ENCODE measurements at regions not wholly inside any gene's neighbourhood (a gene's known extent, or its start where the extent isn't known, plus 50 kb on each side); places are given as distances from the start of the nearest gene placed in this dataset.
"Not testable (repeated sequence)": the region's sequence is repeated elsewhere in the genome, so short reads cannot be mapped to it uniquely, and the experiment has no call there.

DNA sequence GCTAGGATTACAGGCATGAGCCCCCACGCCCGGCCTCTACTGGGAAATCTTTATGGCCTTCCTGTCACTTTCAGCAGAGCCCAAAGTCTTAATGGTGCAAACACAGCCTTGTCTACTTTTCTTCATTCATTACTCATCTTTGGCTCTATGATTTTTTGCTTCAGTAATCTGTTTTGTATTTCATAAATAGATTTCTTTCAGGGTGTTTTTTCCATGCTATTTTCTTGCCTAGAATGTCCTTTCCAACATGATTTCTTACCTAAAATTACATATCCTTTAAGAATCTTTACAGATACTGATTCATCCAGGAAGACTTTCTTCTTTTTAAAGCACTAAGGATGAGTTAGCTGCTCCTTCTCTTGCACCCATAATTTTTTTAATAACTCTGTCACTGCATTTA lies 213.0 kb downstream of the TAF11L14 start:
- ATAC-seq (ENCODE audit: low read depth in 2 of 2) (no peak), DNase-seq (no peak)
- H3K36me3 ChIP-seq (ENCODE audit: control insufficient read depth, insufficient read depth, low read length), result no peaks in the 10 kb centered on the region
- no peak overlapping the region for H3K27ac Mint-ChIP-seq
- H3K27me3 Mint-ChIP-seq, result no peaks in the 10 kb centered on the region
- H3K4me1 Mint-ChIP-seq, result no peaks in the 10 kb centered on the region
- H3K4me3 Mint-ChIP-seq, result no peak overlapping the region
- H3K9me3 Mint-ChIP-seq, result peaks cover 1 to 22% (median 8%) of the 10 kb centered on the region in 7 donors
- H3K4me3 ChIP-seq (ENCODE audit: low read depth, low read length), result no peak overlapping the region
- no peaks in the 10 kb centered on the region for H3K27me3 ChIP-seq (ENCODE audit: control insufficient read depth, insufficient read depth, low read length)
- H3K36me3 Mint-ChIP-seq, result no peaks in the 10 kb centered on the region
- no peaks in the 10 kb centered on the region for H3K4me1 ChIP-seq (ENCODE audit: control insufficient read depth, insufficient read depth, low read length, poor library complexity, severe bottlenecking)
- H3K9me3 ChIP-seq (ENCODE audit: control insufficient read depth in 2 of 2, low read length in 2 of 2), result peaks cover 0 to 4% of the 10 kb centered on the region in 2 experiments
- H3K27ac ChIP-seq (ENCODE audit: insufficient read depth, low read length, poor library complexity, severe bottlenecking), result no peak overlapping the region

DNA sequence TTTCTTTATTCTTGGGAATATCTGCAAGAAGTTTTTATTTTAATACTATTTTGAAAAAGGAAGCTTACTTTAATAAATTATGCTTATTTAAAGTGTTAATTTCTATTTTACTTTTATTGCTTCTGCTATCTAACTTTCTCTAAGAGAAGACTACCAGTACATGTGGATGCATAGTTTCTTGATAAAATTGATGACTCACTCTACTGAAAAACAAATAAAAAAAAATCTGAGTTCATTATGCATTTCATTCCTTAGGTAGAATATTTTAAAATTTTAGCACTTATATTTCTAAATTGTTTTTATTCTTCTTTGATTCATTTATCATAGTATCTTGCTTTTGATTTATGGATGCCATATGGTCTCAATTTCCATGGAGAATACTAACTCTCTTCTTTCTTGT lies 217.9 kb downstream of the TAF11L14 start:
- no peak for DNase-seq
- Mint-ChIP-seq H3K9me3 (peaks cover 3 to 8% (median 7%) of the 10 kb centered on the region in 7 donors), H3K36me3 (no peaks in the 10 kb centered on the region), H3K4me3 (no peak overlapping the region), H3K4me1 (no peaks in the 10 kb centered on the region), H3K27me3 (no peaks in the 10 kb centered on the region), H3K27ac (no peak overlapping the region)
- H3K36me3 ChIP-seq (ENCODE audit: control insufficient read depth, insufficient read depth, low read length), result no peaks in the 10 kb centered on the region
- no peak overlapping the region for H3K27ac ChIP-seq (ENCODE audit: insufficient read depth, low read length, poor library complexity, severe bottlenecking)
- H3K9me3 ChIP-seq (ENCODE audit: control insufficient read depth in 2 of 2, low read length in 2 of 2), result no peaks in the 10 kb centered on the region
- H3K4me3 ChIP-seq (ENCODE audit: low read depth, low read length), result no peak overlapping the region
- no peaks in the 10 kb centered on the region for H3K4me1 ChIP-seq (ENCODE audit: control insufficient read depth, insufficient read depth, low read length, poor library complexity, severe bottlenecking)
- no peaks in the 10 kb centered on the region for H3K27me3 ChIP-seq (ENCODE audit: control insufficient read depth, insufficient read depth, low read length)
- no peak for ATAC-seq (ENCODE audit: low read depth in 2 of 2)

DNA sequence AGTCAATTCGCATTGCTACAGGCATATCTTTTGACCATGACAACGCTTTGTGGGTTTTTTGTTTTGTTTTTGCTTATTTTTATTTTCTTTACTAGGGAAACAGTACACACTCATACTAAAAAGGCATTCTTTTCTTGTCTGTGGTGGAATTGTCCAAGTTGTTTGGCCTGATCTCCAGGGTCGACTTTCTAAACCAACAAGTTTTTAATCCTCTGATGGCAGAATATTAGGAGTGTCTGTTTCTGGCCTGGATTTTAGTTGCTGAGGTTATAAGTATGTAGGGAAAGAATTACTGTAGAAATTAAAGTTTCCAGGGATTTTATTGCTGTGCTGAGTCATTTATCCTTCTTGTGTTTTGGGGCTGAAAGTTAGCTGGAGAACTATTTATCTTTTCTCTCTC lies 218.5 kb downstream of the TAF11L14 start:
- Mint-ChIP-seq H3K4me3 (no peak overlapping the region), H3K27me3 (no peaks in the 10 kb centered on the region), H3K9me3 (peaks cover 2 to 10% (median 7%) of the 10 kb centered on the region in 7 donors), H3K27ac (no peak overlapping the region), H3K36me3 (no peaks in the 10 kb centered on the region), H3K4me1 (no peaks in the 10 kb centered on the region)
- Histone ChIP-seq H3K4me1 (ENCODE audit: control insufficient read depth, insufficient read depth, low read length, poor library complexity, severe bottlenecking) (no peaks in the 10 kb centered on the region), H3K4me3 (ENCODE audit: low read depth, low read length) (no peak overlapping the region), H3K27ac (ENCODE audit: insufficient read depth, low read length, poor library complexity, severe bottlenecking) (no peak overlapping the region), H3K9me3 (ENCODE audit: control insufficient read depth in 2 of 2, low read length in 2 of 2) (no peaks in the 10 kb centered on the region), H3K36me3 (ENCODE audit: control insufficient read depth, insufficient read depth, low read length) (no peaks in the 10 kb centered on the region), H3K27me3 (ENCODE audit: control insufficient read depth, insufficient read depth, low read length) (no peaks in the 10 kb centered on the region)
- no peak for DNase-seq
- no peak for ATAC-seq (ENCODE audit: low read depth in 2 of 2)

DNA sequence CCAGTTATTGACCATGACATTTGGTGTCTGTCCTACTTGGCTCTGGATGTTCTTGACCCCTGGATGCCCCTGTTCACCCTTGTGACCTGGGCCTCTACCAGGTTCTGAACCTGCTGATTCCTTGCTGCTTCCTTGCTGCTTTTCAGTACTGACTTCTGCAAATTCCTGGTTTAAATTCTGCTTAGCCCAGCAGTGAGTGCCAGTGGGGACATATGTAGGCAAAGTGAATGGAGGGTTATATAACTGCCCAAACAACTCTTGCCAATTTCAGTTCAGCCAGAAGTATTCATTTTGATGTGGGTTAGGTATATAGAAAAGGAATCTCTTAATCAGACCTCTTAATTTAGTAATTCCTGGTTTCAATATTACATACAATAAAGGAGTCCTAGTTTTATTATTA lies 220.6 kb downstream of the TAF11L14 start:
- no peaks in the 10 kb centered on the region for H3K36me3 Mint-ChIP-seq
- Histone ChIP-seq H3K36me3 (ENCODE audit: control insufficient read depth, insufficient read depth, low read length) (no peaks in the 10 kb centered on the region), H3K27me3 (ENCODE audit: control insufficient read depth, insufficient read depth, low read length) (no peaks in the 10 kb centered on the region), H3K27ac (ENCODE audit: insufficient read depth, low read length, poor library complexity, severe bottlenecking) (no peak overlapping the region), H3K4me1 (ENCODE audit: control insufficient read depth, insufficient read depth, low read length, poor library complexity, severe bottlenecking) (no peaks in the 10 kb centered on the region), H3K9me3 (ENCODE audit: control insufficient read depth in 2 of 2, low read length in 2 of 2) (peaks cover 0 to 3% of the 10 kb centered on the region in 2 experiments), H3K4me3 (ENCODE audit: low read depth, low read length) (no peak overlapping the region)
- no peak overlapping the region for H3K4me3 Mint-ChIP-seq
- no peak overlapping the region for H3K27ac Mint-ChIP-seq
- H3K9me3 Mint-ChIP-seq, result peaks cover 4 to 13% (median 5%) of the 10 kb centered on the region in 7 donors
- H3K4me1 Mint-ChIP-seq, result no peaks in the 10 kb centered on the region
- no peak for ATAC-seq (ENCODE audit: low read depth in 2 of 2)
- DNase-seq, result no peak
- H3K27me3 Mint-ChIP-seq, result no peaks in the 10 kb centered on the region

DNA sequence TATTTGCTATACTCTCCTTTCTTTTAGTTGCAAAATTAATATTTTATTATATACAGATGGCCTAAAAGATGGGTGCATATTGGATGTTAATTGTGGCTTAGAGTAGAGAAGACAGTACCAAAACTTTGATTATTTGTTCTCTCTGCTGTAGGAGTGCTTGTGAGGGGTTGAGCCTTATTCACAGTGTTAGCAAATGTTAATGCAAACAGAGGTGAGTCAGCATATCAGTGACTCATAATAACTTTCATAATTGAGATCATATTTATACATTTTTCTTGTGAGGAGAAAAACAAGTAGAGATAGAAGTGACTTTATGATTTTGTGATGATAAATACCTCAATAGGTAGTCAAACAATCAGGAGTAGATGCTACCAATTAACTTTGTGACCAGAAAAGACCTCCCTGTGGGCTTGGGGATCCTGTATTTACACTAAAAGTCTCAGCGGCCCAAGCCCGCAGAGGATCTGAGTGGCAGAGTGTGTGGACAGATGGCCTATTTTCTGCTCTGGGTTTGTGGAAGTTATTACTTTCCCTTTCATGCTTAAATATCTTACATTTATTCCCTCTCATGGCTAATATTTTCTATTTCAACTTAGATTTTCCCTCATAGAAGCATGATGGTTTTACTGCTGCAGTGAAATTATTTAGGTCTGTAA lies 226.5 kb downstream of the TAF11L14 start:
- no peaks in the 10 kb centered on the region for H3K27me3 Mint-ChIP-seq
- Histone ChIP-seq H3K4me3 (ENCODE audit: low read depth, low read length) (no peak overlapping the region), H3K4me1 (ENCODE audit: control insufficient read depth, insufficient read depth, low read length, poor library complexity, severe bottlenecking) (no peaks in the 10 kb centered on the region), H3K27ac (ENCODE audit: insufficient read depth, low read length, poor library complexity, severe bottlenecking) (no peak overlapping the region), H3K36me3 (ENCODE audit: control insufficient read depth, insufficient read depth, low read length) (no peaks in the 10 kb centered on the region), H3K9me3 (ENCODE audit: control insufficient read depth in 2 of 2, low read length in 2 of 2) (peaks cover 3 to 5% of the 10 kb centered on the region in 2 experiments), H3K27me3 (ENCODE audit: control insufficient read depth, insufficient read depth, low read length) (no peaks in the 10 kb centered on the region)
- DNase-seq, result no peak
- H3K4me1 Mint-ChIP-seq, result no peaks in the 10 kb centered on the region
- no peak overlapping the region for H3K4me3 Mint-ChIP-seq
- no peak for ATAC-seq (ENCODE audit: low read depth in 2 of 2)
- H3K36me3 Mint-ChIP-seq, result no peaks in the 10 kb centered on the region
- peaks cover 4 to 32% (median 9%) of the 10 kb centered on the region in 7 donors for H3K9me3 Mint-ChIP-seq
- no peak overlapping the region for H3K27ac Mint-ChIP-seq

DNA sequence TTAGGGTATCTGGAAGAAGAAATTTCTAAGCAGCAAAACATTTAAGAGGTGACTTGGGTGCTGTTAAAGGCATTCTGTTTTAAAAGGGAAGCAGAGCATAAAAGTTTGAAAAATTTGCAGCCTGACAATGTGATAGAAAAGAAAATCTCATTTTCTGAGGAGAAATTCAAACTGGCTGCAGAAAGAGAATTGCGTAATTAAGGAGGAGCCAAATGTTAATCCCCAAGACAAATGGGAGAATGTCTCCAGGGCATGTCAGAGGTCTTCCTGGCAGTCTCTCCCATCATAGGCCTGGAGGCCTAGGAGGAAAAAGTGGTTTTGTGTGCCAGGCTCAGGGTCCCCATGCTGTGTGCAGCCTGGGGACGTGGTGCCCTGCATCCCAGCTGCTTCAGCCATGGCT lies 230.6 kb downstream of the TAF11L14 start:
- H3K4me1 Mint-ChIP-seq; H3K4me1 ChIP-seq (ENCODE audit: control insufficient read depth, insufficient read depth, low read length, poor library complexity, severe bottlenecking); H3K36me3 Mint-ChIP-seq; H3K4me3 ChIP-seq (ENCODE audit: low read depth, low read length); H3K4me3 Mint-ChIP-seq; H3K27ac Mint-ChIP-seq; H3K27me3 ChIP-seq (ENCODE audit: control insufficient read depth, insufficient read depth, low read length); H3K36me3 ChIP-seq (ENCODE audit: control insufficient read depth, insufficient read depth, low read length); DNase-seq; H3K9me3 ChIP-seq (ENCODE audit: control insufficient read depth in 2 of 2, low read length in 2 of 2); H3K27ac ChIP-seq (ENCODE audit: insufficient read depth, low read length, poor library complexity, severe bottlenecking); H3K27me3 Mint-ChIP-seq; ATAC-seq (ENCODE audit: low read depth in 2 of 2): not testable (repeated sequence)
- H3K9me3 Mint-ChIP-seq, result peaks cover 2 to 29% (median 12%) of the 10 kb centered on the region in 7 donors

DNA sequence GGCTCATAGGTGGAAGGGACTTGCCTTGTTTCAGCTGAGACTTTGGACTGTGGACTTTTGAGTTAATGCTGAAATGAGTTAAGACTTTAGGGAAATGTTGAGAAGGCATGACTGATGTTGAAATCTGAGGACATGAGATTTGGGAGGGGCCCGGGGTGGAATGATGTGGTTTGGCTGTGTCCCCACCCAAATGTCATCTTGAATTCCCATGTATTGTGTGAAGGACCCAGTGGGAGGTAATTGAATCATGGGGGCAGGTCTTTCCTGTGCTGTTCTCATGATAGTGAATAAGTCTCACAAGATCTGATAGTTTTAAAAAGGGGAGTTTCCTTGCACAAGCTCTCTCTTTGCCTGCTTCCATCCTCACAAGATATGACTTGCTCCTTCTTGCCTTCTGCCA lies 231.7 kb downstream of the TAF11L14 start:
- H3K27me3 ChIP-seq (ENCODE audit: control insufficient read depth, insufficient read depth, low read length); H3K9me3 ChIP-seq (ENCODE audit: control insufficient read depth in 2 of 2, low read length in 2 of 2); H3K4me1 Mint-ChIP-seq; H3K36me3 ChIP-seq (ENCODE audit: control insufficient read depth, insufficient read depth, low read length); H3K27ac ChIP-seq (ENCODE audit: insufficient read depth, low read length, poor library complexity, severe bottlenecking); H3K27me3 Mint-ChIP-seq; H3K4me1 ChIP-seq (ENCODE audit: control insufficient read depth, insufficient read depth, low read length, poor library complexity, severe bottlenecking); DNase-seq; H3K4me3 ChIP-seq (ENCODE audit: low read depth, low read length); ATAC-seq (ENCODE audit: low read depth in 2 of 2); H3K36me3 Mint-ChIP-seq; H3K4me3 Mint-ChIP-seq: not testable (repeated sequence)
- Mint-ChIP-seq H3K9me3 (peaks cover 2 to 27% (median 12%) of the 10 kb centered on the region in 7 donors), H3K27ac (peak overlapping the region in 1 of 3 donors; percentile 78)

DNA sequence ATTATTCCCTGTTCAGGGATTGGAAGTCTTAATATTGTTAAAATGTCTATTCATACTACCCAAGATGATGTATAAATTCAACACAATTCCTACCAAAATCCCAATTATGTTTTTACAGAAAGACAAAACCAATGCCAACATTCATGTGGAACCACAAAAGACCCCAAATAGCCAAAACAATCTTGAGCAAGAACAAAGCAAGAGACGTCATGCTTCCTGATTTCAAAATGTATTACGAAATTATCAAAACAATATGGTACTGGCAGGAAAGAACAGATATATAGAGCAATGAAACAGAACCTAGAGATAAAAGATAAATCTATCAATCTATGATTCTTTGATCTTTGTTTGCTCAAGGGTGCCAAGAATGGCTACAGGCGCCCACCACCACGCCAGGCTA lies 237.9 kb downstream of the TAF11L14 start:
- Histone ChIP-seq H3K4me1 (ENCODE audit: control insufficient read depth, insufficient read depth, low read length, poor library complexity, severe bottlenecking) (no peaks in the 10 kb centered on the region), H3K27me3 (ENCODE audit: control insufficient read depth, insufficient read depth, low read length) (no peaks in the 10 kb centered on the region), H3K4me3 (ENCODE audit: low read depth, low read length) (no peak overlapping the region), H3K27ac (ENCODE audit: insufficient read depth, low read length, poor library complexity, severe bottlenecking) (no peak overlapping the region), H3K9me3 (ENCODE audit: control insufficient read depth in 2 of 2, low read length in 2 of 2) (peaks cover 0 to 3% of the 10 kb centered on the region in 2 experiments), H3K36me3 (ENCODE audit: control insufficient read depth, insufficient read depth, low read length) (no peaks in the 10 kb centered on the region)
- DNase-seq (no peak), ATAC-seq (ENCODE audit: low read depth in 2 of 2) (no peak)
- H3K4me3 Mint-ChIP-seq, result no peak overlapping the region
- H3K9me3 Mint-ChIP-seq, result peaks cover 3 to 21% (median 11%) of the 10 kb centered on the region in 7 donors
- no peaks in the 10 kb centered on the region for H3K36me3 Mint-ChIP-seq
- H3K27ac Mint-ChIP-seq, result no peak overlapping the region
- H3K27me3 Mint-ChIP-seq, result no peaks in the 10 kb centered on the region
- no peaks in the 10 kb centered on the region for H3K4me1 Mint-ChIP-seq
